PC-3 (cell line): ENCODE measurements at regions not wholly inside any gene's neighbourhood (a gene's known extent, or its start where the extent isn't known, plus 50 kb on each side); places are given as distances from the start of the nearest gene placed in this dataset.

Experiments used
- ATAC-seq: fragments of 200-7000 bp; cut with Tn5 transposase; 2 replicates; pipeline ENCODE4 v1.9.1; 2020; ENCODE audit warnings: mild to moderate bottlenecking, moderate library complexity
- BruUV-seq: library from RNA; stranded (reverse); fragments of 400-500 nt; replicated peaks from 2 replicates; lab custom pipeline; 2021; lab: Mats Ljungman, UMichigan
- CTCF ChIA-PET: fragments of 300-600 bp; sonication (Branson Sonifier 250); formaldehyde crosslinking; loops from one replicate; lab custom pipeline; 2022; ENCODE audit warnings: antibody characterized with exemption; lab: Charles Lee
- POLR2A ChIA-PET: fragments of 300-600 bp; sonication (Branson Sonifier 250); formaldehyde crosslinking; loops from one replicate; lab custom pipeline; 2022; ENCODE audit warnings: antibody characterized with exemption; ENCODE audit not compliant: unreplicated experiment; lab: Charles Lee
- DNase-seq: peaks from one replicate; pipeline ENCODE4 v3.0.0-alpha.2; 2015
- H2AFZ ChIP-seq: fragments of 300-600 bp; sonication (generic); 2 replicates; pipeline ENCODE4 v1.6.0; 2016; ENCODE audit warnings: antibody characterized with exemption, low read length
- H3F3A ChIP-seq: fragments of 300-600 bp; sonication (generic); one replicate; pipeline ENCODE4 v1.6.0; 2017; ENCODE audit warnings: antibody characterized with exemption, low read length, control low read depth, mild to moderate bottlenecking; ENCODE audit not compliant: unreplicated experiment
- H3K27ac ChIP-seq: fragments of 300-600 bp; sonication (generic); 2 replicates; pipeline ENCODE4 v1.5.1; 2016; ENCODE audit warnings: mild to moderate bottlenecking, low read length
- H3K27me3 ChIP-seq: fragments of 300-600 bp; sonication (generic); 2 replicates; pipeline ENCODE4 v1.6.1; 2016; ENCODE audit warnings: low read length, mixed read lengths
- H3K36me3 ChIP-seq: fragments of 300-600 bp; sonication (generic); 2 replicates; pipeline ENCODE4 v1.6.1; 2016; ENCODE audit warnings: low read depth, mixed run types, low read length, mixed read lengths
- H3K4me1 ChIP-seq: fragments of 300-600 bp; sonication (generic); 2 replicates; pipeline ENCODE4 v1.5.1; 2016; ENCODE audit warnings: low read length; ENCODE audit not compliant: insufficient read depth
- H3K4me2 ChIP-seq: fragments of 300-600 bp; sonication (generic); 2 replicates; pipeline ENCODE4 v1.6.0; 2016; ENCODE audit warnings: low read length
- H3K4me3 ChIP-seq: fragments of 300-600 bp; sonication (generic); 2 replicates; pipeline ENCODE4 v1.5.1; 2016; ENCODE audit warnings: mild to moderate bottlenecking, low read length, mixed read lengths
- H3K79me2 ChIP-seq: fragments of 300-600 bp; sonication (generic); 2 replicates; pipeline ENCODE4 v1.6.1; 2017; ENCODE audit warnings: low read length, mixed read lengths
- H3K9ac ChIP-seq: fragments of 300-600 bp; sonication (generic); 2 replicates; pipeline ENCODE4 v1.6.0; 2016; ENCODE audit warnings: mild to moderate bottlenecking, low read length
- H3K9me2 ChIP-seq: fragments of 300-600 bp; sonication (generic); replicated peaks from 2 replicates; pipeline ENCODE4 v1.6.1; 2016; ENCODE audit warnings: mixed run types, low read length, mixed read lengths
- H3K9me3 ChIP-seq: fragments of 300-600 bp; sonication (generic); 2 replicates; pipeline ENCODE4 v1.6.1; 2016; ENCODE audit warnings: low read length, mixed read lengths
- H4K20me1 ChIP-seq: fragments of 300-600 bp; sonication (generic); 2 replicates; pipeline ENCODE4 v1.6.1; 2016; ENCODE audit warnings: low read length, mixed read lengths
- CTCF ChIP-seq: fragments of 300-600 bp; sonication (generic); conservative IDR thresholded peaks from 2 replicates; pipeline ENCODE4 v1.5.1; 2017; ENCODE audit warnings: antibody characterized with exemption, low read depth, mild to moderate bottlenecking, low read length
- EZH2 ChIP-seq: fragments of 300-600 bp; sonication (generic); IDR thresholded peaks from one replicate; pipeline ENCODE4 v1.6.1; 2017; ENCODE audit warnings: antibody characterized with exemption, mild to moderate bottlenecking, low read length; ENCODE audit not compliant: unreplicated experiment
- EZH2phosphoT487 ChIP-seq: fragments of 300-600 bp; sonication (generic); IDR thresholded peaks from 2 replicates; pipeline ENCODE4 v1.6.1; 2018; ENCODE audit warnings: mild to moderate bottlenecking, antibody characterized with exemption, low read length, borderline replicate concordance
- intact Hi-C: fragments of 100-400 bp; cut with micrococcal nuclease; formaldehyde crosslinking; loops from 2 replicates; pipeline ENCODE4 v1.9.0; 2023

- H3K9me2 ChIP-seq: no peaks in the 10 kb centered on the region
- TF ChIP-seq EZH2phosphoT487: no peak
- no peak for TF ChIP-seq EZH2
- TF ChIP-seq CTCF: no peak
- H3K4me1 ChIP-seq: no peaks in the 10 kb centered on the region
- H3K79me2 ChIP-seq: no peaks in the 10 kb centered on the region
- no peak overlapping the region for H3K9ac ChIP-seq
- no peak overlapping the region for H3K4me2 ChIP-seq
- ChIA-PET POLR2A (no interaction called here), CTCF (no interaction called here)
- no peaks in the 10 kb centered on the region; the same call in 1 of the 2 replicates for H3K9me3 ChIP-seq
- ATAC-seq (no peak), DNase-seq (no peak)
- no peaks in the 10 kb centered on the region for H3F3A ChIP-seq
- no peak overlapping the region for H3K27ac ChIP-seq
- H3K36me3 ChIP-seq: no peaks in the 10 kb centered on the region
- no TSS peak for BruUV-seq
- H3K27me3 ChIP-seq: no peaks in the 10 kb centered on the region
- intact Hi-C loops: no loop called here
- no peak overlapping the region for H3K4me3 ChIP-seq
- H4K20me1 ChIP-seq: no peaks in the 10 kb centered on the region
- no peak overlapping the region for H2AFZ ChIP-seq
These were observed 578.3 kb downstream of the PDCD6IP start for GRCh38 chr3:34376691-34377090.

GRCh38 chr3:34377961-34378360, 579.5 kb downstream of the PDCD6IP start:
- Histone ChIP-seq H3F3A (no peaks in the 10 kb centered on the region), H4K20me1 (no peaks in the 10 kb centered on the region), H3K79me2 (no peaks in the 10 kb centered on the region), H3K9me2 (no peaks in the 10 kb centered on the region), H2AFZ (no peak overlapping the region), H3K4me2 (no peak overlapping the region), H3K27ac (no peak overlapping the region), H3K27me3 (no peaks in the 10 kb centered on the region), H3K4me3 (no peak overlapping the region), H3K36me3 (no peaks in the 10 kb centered on the region), H3K9ac (no peak overlapping the region), H3K4me1 (no peaks in the 10 kb centered on the region), H3K9me3 (peaks cover 6% of the 10 kb centered on the region; the same call in 1 of the 2 replicates)
- CTCF ChIA-PET: no interaction called here
- DNase-seq (no peak), ATAC-seq (no peak)
- TF ChIP-seq EZH2: no peak
- TF ChIP-seq CTCF: no peak
- no peak for TF ChIP-seq EZH2phosphoT487
- intact Hi-C loops: no loop called here
- BruUV-seq: no TSS peak
- POLR2A ChIA-PET: no interaction called here

GRCh38 chr3:34381243-34381642, 582.8 kb downstream of the PDCD6IP start:
- ATAC-seq: no peak
- TF ChIP-seq EZH2 (no peak), EZH2phosphoT487 (no peak), CTCF (no peak)
- POLR2A ChIA-PET: no interaction called here

More at GRCh38 chr3:34381243-34381642, 582.8 kb downstream of the PDCD6IP start:
- Histone ChIP-seq H3K9me3 (peaks cover 6% of the 10 kb centered on the region; the same call in 1 of the 2 replicates), H3F3A (no peaks in the 10 kb centered on the region), H3K27ac (no peak overlapping the region), H3K9ac (no peak overlapping the region), H3K4me2 (no peak overlapping the region), H3K4me3 (no peak overlapping the region), H3K27me3 (no peaks in the 10 kb centered on the region), H4K20me1 (no peaks in the 10 kb centered on the region), H3K36me3 (no peaks in the 10 kb centered on the region), H2AFZ (no peak overlapping the region), H3K4me1 (no peaks in the 10 kb centered on the region), H3K79me2 (no peaks in the 10 kb centered on the region), H3K9me2 (no peaks in the 10 kb centered on the region)
- no TSS peak for BruUV-seq
- intact Hi-C loops: no loop called here
- CTCF ChIA-PET: no interaction called here
- no peak for DNase-seq
